A549 (cell line): ENCODE measurements at regions not wholly inside any gene's neighbourhood (a gene's known extent, or its start where the extent isn't known, plus 50 kb on each side); places are given as distances from the start of the nearest gene placed in this dataset.

ENCODE experiments used
- ATAC-seq, 2 experiments: fragments of 200-7000 bp in 1 of 2; fragments of >200 bp in 1 of 2; cut with Nextera tagmentation in 1 of 2; cut with Tn5 transposase in 1 of 2; 3 replicates each; pipeline versions ENCODE4 v1.8.0 to v1.9.1; 2018 to 2020; ENCODE audit warnings: mild to moderate bottlenecking in 1 of 2, moderate library complexity in 1 of 2
- CTCF ChIA-PET: fragments of 300-600 bp; sonication (Branson Sonifier 250); formaldehyde crosslinking; extraction: SDS; loops from one replicate; lab custom pipeline; 2021; ENCODE audit warnings: antibody characterized with exemption, inconsistent platforms; lab: Yijun Ruan, JAX
- POLR2A ChIA-PET: fragments of 350-600 bp; formaldehyde crosslinking; extraction: SDS; loops from one replicate; lab custom pipeline; 2021; ENCODE audit warnings: antibody characterized with exemption, inconsistent platforms; lab: Yijun Ruan, JAX
- DNase-seq, 2 experiments: peaks; one replicate each; pipeline versions ENCODE4 v3.0.0 to v3.0.0-alpha.2; 2011 to 2016; ENCODE audit warnings: low read depth in 1 of 2, low spot score in 1 of 2
- FAIRE-seq: peaks from 2 replicates; lab custom pipeline; 2011; peaks lifted over from hg19 to GRCh38; lab: Jason Lieb, UNC
- H3K27ac ChIP-seq, 2 experiments: fragments of >200 bp; sonication (Bioruptor Twin); formaldehyde crosslinking; 3 replicates each; pipeline ENCODE4 v1.5.1; 2016 to 2017
- H3K4me1 ChIP-seq: fragments of >200 bp; sonication (Bioruptor Twin); formaldehyde crosslinking; 3 replicates; pipeline ENCODE4 v1.6.1; 2016
- H3K4me2 ChIP-seq: fragments of >200 bp; sonication (Bioruptor Twin); formaldehyde crosslinking; 3 replicates; pipeline ENCODE4 v1.6.1; 2016
- H3K4me3 ChIP-seq: fragments of >200 bp; sonication (Bioruptor Twin); formaldehyde crosslinking; 3 replicates; pipeline ENCODE4 v1.5.1; 2016
- H3K9me3 ChIP-seq: fragments of >200 bp; sonication (Bioruptor Twin); formaldehyde crosslinking; 3 replicates; pipeline ENCODE4 v1.6.1; 2016
- ATOH8 ChIP-seq: fragments of 250-450 bp; sonication (Bioruptor Pico); IDR thresholded peaks from 2 replicates; pipeline ENCODE4 v1.5.0; 2020; ENCODE audit warnings: low read depth, mild to moderate bottlenecking, moderate library complexity
- BHLHE40 ChIP-seq: IDR thresholded peaks from 2 replicates; pipeline ENCODE4 v1.6.1; 2012; ENCODE audit warnings: low read depth, low read length, inconsistent platforms
- CBX2 ChIP-seq: fragments of 200-600 bp; sonication (generic); IDR thresholded peaks from 2 replicates; pipeline ENCODE4 v1.6.1; 2016; ENCODE audit warnings: low read depth, mild to moderate bottlenecking, borderline replicate concordance
- CBX8 ChIP-seq: fragments of 200-600 bp; sonication (generic); IDR thresholded peaks from 2 replicates; pipeline ENCODE4 v1.6.1; 2016
- CEBPB ChIP-seq, 2 experiments: fragments of >200 bp in 1 of 2; sonication (Bioruptor Twin) in 1 of 2; formaldehyde crosslinking in 1 of 2; IDR thresholded peaks; 2 replicates each; pipeline ENCODE4 v1.6.1; 2012 to 2016
- CHD2 ChIP-seq: fragments of 150-350 bp; IDR thresholded peaks from 2 replicates; pipeline ENCODE4 v1.6.1; 2014; ENCODE audit warnings: low read length; ENCODE audit not compliant: partially characterized antibody
- EHF ChIP-seq: fragments of 250-450 bp; sonication (Bioruptor Pico); IDR thresholded peaks from 2 replicates; pipeline ENCODE4 v1.5.0; 2020; ENCODE audit warnings: mild to moderate bottlenecking
- EHMT2 ChIP-seq: fragments of 200-600 bp; sonication (generic); IDR thresholded peaks from 2 replicates; pipeline ENCODE4 v1.6.1; 2016; ENCODE audit warnings: antibody characterized with exemption, low read depth, mild to moderate bottlenecking, moderate library complexity
- EP300 ChIP-seq, 2 experiments: fragments of >200 bp; sonication (Bioruptor Twin); formaldehyde crosslinking; IDR thresholded peaks; 2 replicates in 1 of 2; 3 replicates in 1 of 2; pipeline ENCODE4 v1.6.1; 2016 to 2017
- ESRRA ChIP-seq: fragments of 150-350 bp; IDR thresholded peaks from 2 replicates; pipeline ENCODE4 v1.6.1; 2014; ENCODE audit warnings: mild to moderate bottlenecking, low read length, borderline replicate concordance
- FOSB ChIP-seq: fragments of 250-450 bp; sonication (Bioruptor Pico); IDR thresholded peaks from 2 replicates; pipeline ENCODE4 v1.5.0; 2020; ENCODE audit warnings: mild to moderate bottlenecking, moderate library complexity
- GATA3 ChIP-seq: IDR thresholded peaks from 2 replicates; pipeline ENCODE4 v1.6.1; 2012; ENCODE audit warnings: borderline replicate concordance
- HEYL ChIP-seq: fragments of 250-450 bp; sonication (Bioruptor Pico); IDR thresholded peaks from 2 replicates; pipeline ENCODE4 v1.8.0; 2021; ENCODE audit warnings: mild to moderate bottlenecking, moderate library complexity
- HMGXB4 ChIP-seq: fragments of 250-450 bp; sonication (Bioruptor Pico); IDR thresholded peaks from 2 replicates; pipeline ENCODE4 v1.5.0; 2021; ENCODE audit warnings: mild to moderate bottlenecking, moderate library complexity, borderline replicate concordance
- HOXA7 ChIP-seq: fragments of 250-450 bp; sonication (Bioruptor Pico); IDR thresholded peaks from 2 replicates; pipeline ENCODE4 v1.5.0; 2020; ENCODE audit warnings: mild to moderate bottlenecking, moderate library complexity
- KDM5A ChIP-seq: fragments of 200-600 bp; sonication (generic); IDR thresholded peaks from 2 replicates; pipeline ENCODE4 v1.6.1; 2016; ENCODE audit warnings: antibody characterized with exemption, mild to moderate bottlenecking
- MYC ChIP-seq: IDR thresholded peaks from 2 replicates; pipeline ENCODE4 v1.6.1; 2012; ENCODE audit warnings: mild to moderate bottlenecking, inconsistent platforms, low read length, improper control_type of control experiment, borderline replicate concordance
- NPAS2 ChIP-seq: fragments of 250-450 bp; sonication (Bioruptor Pico); IDR thresholded peaks from 2 replicates; pipeline ENCODE4 v1.8.0; 2022; ENCODE audit warnings: mild to moderate bottlenecking, moderate library complexity, borderline replicate concordance
- PHF8 ChIP-seq: fragments of 200-600 bp; sonication (generic); IDR thresholded peaks from 2 replicates; pipeline ENCODE4 v1.6.1; 2016; ENCODE audit warnings: low read depth, mild to moderate bottlenecking, antibody characterized with exemption, moderate library complexity, borderline replicate concordance
- POLR2A ChIP-seq: IDR thresholded peaks from 2 replicates; pipeline ENCODE4 v1.6.1; 2012; ENCODE audit warnings: mild to moderate bottlenecking, low read length
- POLR2AphosphoS2 ChIP-seq: conservative IDR thresholded peaks from 2 replicates; pipeline ENCODE4 v1.6.1; 2012; ENCODE audit warnings: low read length, improper control_type of control experiment, inconsistent platforms
- RCOR1 ChIP-seq: fragments of 150-350 bp; IDR thresholded peaks from 2 replicates; pipeline ENCODE4 v1.6.1; 2014; ENCODE audit warnings: antibody characterized with exemption, low read length, low read depth
- RFX5 ChIP-seq: fragments of 450-650 bp; IDR thresholded peaks from 2 replicates; pipeline ENCODE4 v1.7.1; 2014; ENCODE audit warnings: antibody characterized with exemption, mild to moderate bottlenecking, moderate library complexity
- RNF2 ChIP-seq: fragments of 200-600 bp; sonication (generic); IDR thresholded peaks from 2 replicates; pipeline ENCODE4 v1.6.1; 2016; ENCODE audit warnings: low read depth, mild to moderate bottlenecking, antibody characterized with exemption, moderate library complexity, borderline replicate concordance
- SREBF2 ChIP-seq: fragments of 450-650 bp; IDR thresholded peaks from 2 replicates; pipeline ENCODE4 v1.6.1; 2014; ENCODE audit warnings: mild to moderate bottlenecking, moderate library complexity
- TFCP2L1 ChIP-seq: fragments of 250-450 bp; sonication (Bioruptor Pico); IDR thresholded peaks from 2 replicates; pipeline ENCODE4 v1.5.0; 2021; ENCODE audit warnings: mild to moderate bottlenecking
- TP53 ChIP-seq: fragments of 250-450 bp; sonication (Bioruptor Pico); IDR thresholded peaks from 2 replicates; pipeline ENCODE4 v1.5.0; 2021; ENCODE audit warnings: mild to moderate bottlenecking, moderate library complexity
- ZC3H11A ChIP-seq: fragments of 450-650 bp; IDR thresholded peaks from 2 replicates; pipeline ENCODE4 v1.6.1; 2014; ENCODE audit warnings: antibody characterized with exemption, mild to moderate bottlenecking
- ZFP36 ChIP-seq: fragments of 450-650 bp; IDR thresholded peaks from 2 replicates; pipeline ENCODE4 v1.6.1; 2014; ENCODE audit warnings: borderline replicate concordance; ENCODE audit not compliant: partially characterized antibody
- ZSCAN20 ChIP-seq: fragments of 250-450 bp; sonication (Bioruptor Pico); IDR thresholded peaks from 2 replicates; pipeline ENCODE4 v1.8.0; 2022; ENCODE audit warnings: mild to moderate bottlenecking, moderate library complexity
- WGBS: methylation state at CpG from one replicate; pipeline ENCODE4 v1.1.6; 2017; ENCODE audit errors: missing lambda C conversion rate; 5-methylcytosine and 5-hydroxymethylcytosine counted together
- TF ChIP-seq, protein P1 (sequence below): fragments of >200 bp; sonication (Bioruptor Twin); formaldehyde crosslinking; IDR thresholded peaks from 3 replicates; pipeline ENCODE4 v1.6.1; 2016

DNA sequence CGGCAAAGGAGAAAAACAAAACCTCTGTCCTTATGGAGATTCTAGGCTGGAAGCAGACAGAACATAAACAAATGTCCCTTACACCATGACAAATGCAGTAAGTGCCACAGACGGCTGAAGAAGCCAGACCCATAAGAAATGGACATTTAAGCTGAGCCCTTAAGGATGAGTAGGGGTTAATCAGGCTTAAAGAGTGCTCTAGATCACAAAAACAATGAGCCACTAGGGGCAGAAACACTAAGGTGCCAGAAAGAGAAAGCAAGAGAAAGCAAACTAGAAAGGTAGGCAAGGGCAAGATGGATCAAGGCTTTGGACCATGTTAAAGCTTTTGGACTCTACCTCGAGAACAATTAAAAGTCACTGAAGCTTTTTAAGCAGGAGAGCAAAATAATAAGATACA is 326.9 kb upstream of the WWC1 start:
- no peak overlapping the region for H3K4me3 ChIP-seq
- H3K4me2 ChIP-seq = no peak overlapping the region
- WGBS = 4% methylated on average over 3 of the region's 3 CpGs
- FAIRE-seq = no peak
- ChIA-PET POLR2A (no interaction called here), CTCF (interaction anchor here (0.5 to 1.2 kb wide), 3 partner anchors 13 to 1668 kb away, joined by 3 to 7 read pairs (median 3); no protein-coding TSS in a partner anchor)
- H3K9me3 ChIP-seq = peaks cover 4% of the 10 kb centered on the region; the same call in 2 of the 3 replicates
- TF ChIP-seq TP53 (CRISPR knock-in tag) (no peak), ZC3H11A (no peak), RFX5 (no peak), KDM5A (no peak), SREBF2 (no peak), RNF2 (no peak), EHF (CRISPR knock-in tag) (no peak), BHLHE40 (no peak), EP300 (IDR thresholded peaks at IDR 0.05) (no peak), ATOH8 (CRISPR knock-in tag) (no peak), ZSCAN20 (CRISPR knock-in tag) (no peak), ZFP36 (no peak), POLR2A (no peak), HEYL (CRISPR knock-in tag) (no peak), EHMT2 (no peak), NPAS2 (no peak), RCOR1 (no peak), CBX2 (no peak)
- TF ChIP-seq, protein P1, sequence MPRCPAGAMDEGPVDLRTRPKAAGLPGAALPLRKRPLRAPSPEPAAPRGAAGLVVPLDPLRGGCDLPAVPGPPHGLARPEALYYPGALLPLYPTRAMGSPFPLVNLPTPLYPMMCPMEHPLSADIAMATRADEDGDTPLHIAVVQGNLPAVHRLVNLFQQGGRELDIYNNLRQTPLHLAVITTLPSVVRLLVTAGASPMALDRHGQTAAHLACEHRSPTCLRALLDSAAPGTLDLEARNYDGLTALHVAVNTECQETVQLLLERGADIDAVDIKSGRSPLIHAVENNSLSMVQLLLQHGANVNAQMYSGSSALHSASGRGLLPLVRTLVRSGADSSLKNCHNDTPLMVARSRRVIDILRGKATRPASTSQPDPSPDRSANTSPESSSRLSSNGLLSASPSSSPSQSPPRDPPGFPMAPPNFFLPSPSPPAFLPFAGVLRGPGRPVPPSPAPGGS = no peak
- peak in 1 of 2 experiments; percentile 68; a peak in 3 of 6 replicates for ATAC-seq
- H3K4me1 ChIP-seq = no peaks in the 10 kb centered on the region
- no peak overlapping the region for H3K27ac ChIP-seq
- DNase-seq = peak in 1 of 2 experiments; percentile 15

GRCh38 chr5:167965710-167966109 is 325.7 kb upstream of the WWC1 start:
- ATAC-seq (no peak), FAIRE-seq (no peak), DNase-seq (no peak)
- ChIA-PET POLR2A (no interaction called here), CTCF (no interaction called here)
- 8% methylated on average over 2 of the region's 2 CpGs for WGBS
- Histone ChIP-seq H3K9me3 (no peaks in the 10 kb centered on the region), H3K4me3 (no peak overlapping the region), H3K27ac (no peak overlapping the region), H3K4me2 (no peak overlapping the region), H3K4me1 (no peaks in the 10 kb centered on the region)
- TF ChIP-seq EHF (CRISPR knock-in tag) (no peak), HEYL (CRISPR knock-in tag) (no peak), NPAS2 (no peak), PHF8 (no peak), KDM5A (no peak), GATA3 (no peak), RFX5 (no peak), TP53 (CRISPR knock-in tag) (no peak), ATOH8 (CRISPR knock-in tag) (no peak), CBX2 (no peak)

GRCh38 chr5:167966979-167967378 is 324.5 kb upstream of the WWC1 start:
- ChIA-PET CTCF (interaction anchor here (1.0 kb wide), 1 partner anchor 9 kb away, joined by 3 read pairs; no protein-coding TSS in a partner anchor), POLR2A (interaction anchor here (0.6 kb wide), 1 partner anchor 88 kb away, joined by 3 read pairs; no protein-coding TSS in a partner anchor)
- TF ChIP-seq MYC (no peak), RNF2 (no peak), HOXA7 (no peak), ESRRA (no peak), GATA3 (no peak), ZC3H11A (no peak), RCOR1 (no peak), CEBPB (IDR thresholded peaks at IDR 0.05) (no peak), TFCP2L1 (CRISPR knock-in tag) (no peak), CHD2 (no peak), POLR2AphosphoS2 (no peak), CBX8 (no peak), RFX5 (no peak), FOSB (no peak), HMGXB4 (CRISPR knock-in tag) (no peak)
- Histone ChIP-seq H3K27ac (no peak overlapping the region), H3K4me2 (no peak overlapping the region), H3K4me3 (no peak overlapping the region), H3K9me3 (no peaks in the 10 kb centered on the region), H3K4me1 (no peaks in the 10 kb centered on the region)
- ATAC-seq (no peak), DNase-seq (no peak), FAIRE-seq (no peak)
- WGBS = under 1% methylated on average over 3 of the region's 3 CpGs
